ENCODE measurements at regions not wholly inside any gene's neighbourhood (a gene's known extent, or its start where the extent isn't known, plus 50 kb on each side); places are given as distances from the start of the nearest gene placed in this dataset.

- TF ChIP-seq ZNF274 (IDR thresholded peaks at IDR 0.05; ENCODE audit: low read depth, low read length), result no peak
Observed at GRCh38 chr7:138289864-138290263, 170.2 kb upstream of the TRIM24 start (continued).

- no peak overlapping the region for H3K4me3 ChIP-seq (replicated peaks in 1 of 2; ENCODE audit: low read depth in 1 of 2, low read length in 2 of 2)
- no peak for DNase-seq (ENCODE audit: low read depth, low spot score)
- TF ChIP-seq EZH2 (IDR thresholded peaks at IDR 0.05) (no peak), POLR2AphosphoS5 (IDR thresholded peaks at IDR 0.05; ENCODE audit: low read depth, low read length) (no peak), SP1 (IDR thresholded peaks at IDR 0.05; ENCODE audit: low read depth) (no peak), REST (IDR thresholded peaks at IDR 0.05; ENCODE audit: low read depth) (no peak), CBX3 (IDR thresholded peaks at IDR 0.05; ENCODE audit: low read depth) (no peak)
- TF ChIP-seq, protein P1, sequence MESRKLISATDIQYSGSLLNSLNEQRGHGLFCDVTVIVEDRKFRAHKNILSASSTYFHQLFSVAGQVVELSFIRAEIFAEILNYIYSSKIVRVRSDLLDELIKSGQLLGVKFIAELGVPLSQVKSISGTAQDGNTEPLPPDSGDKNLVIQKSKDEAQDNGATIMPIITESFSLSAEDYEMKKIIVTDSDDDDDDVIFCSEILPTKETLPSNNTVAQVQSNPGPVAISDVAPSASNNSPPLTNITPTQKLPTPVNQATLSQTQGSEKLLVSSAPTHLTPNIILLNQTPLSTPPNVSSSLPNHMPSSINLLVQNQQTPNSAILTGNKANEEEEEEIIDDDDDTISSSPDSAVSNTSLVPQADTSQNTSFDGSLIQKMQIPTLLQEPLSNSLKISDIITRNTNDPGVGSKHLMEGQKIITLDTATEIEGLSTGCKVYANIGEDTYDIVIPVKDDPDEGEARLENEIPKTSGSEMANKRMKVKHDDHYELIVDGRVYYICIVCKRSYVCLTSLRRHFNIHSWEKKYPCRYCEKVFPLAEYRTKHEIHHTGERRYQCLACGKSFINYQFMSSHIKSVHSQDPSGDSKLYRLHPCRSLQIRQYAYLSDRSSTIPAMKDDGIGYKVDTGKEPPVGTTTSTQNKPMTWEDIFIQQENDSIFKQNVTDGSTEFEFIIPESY (IDR thresholded peaks at IDR 0.05; ENCODE audit: extremely low read depth, insufficient replicate concordance, low read length), result no peak
- intact Hi-C loops (cut with micrococcal nuclease), result no loop called here
- no peaks in the 10 kb centered on the region for H3K79me2 ChIP-seq (ENCODE audit: insufficient read depth, low read length)
- ATAC-seq, result no peak
- H3K9ac ChIP-seq (ENCODE audit: low read length), result no peak overlapping the region
- CTCF ChIA-PET, result no interaction called here
- peaks cover 0 to 7% of the 10 kb centered on the region in 2 experiments; a peak in 2 of 4 replicates for H3K9me3 ChIP-seq (ENCODE audit: control insufficient read depth in 1 of 2, insufficient read depth in 1 of 2, low read depth in 1 of 2, low read length in 2 of 2)
- no peaks in the 10 kb centered on the region for H3K9me2 ChIP-seq (ENCODE audit: insufficient read depth)
- no peak overlapping the region for H3K27ac ChIP-seq (ENCODE audit: low read depth, low read length)
- no peak overlapping the region for H3K4me2 ChIP-seq (ENCODE audit: low read length)
- POLR2A ChIA-PET, result no interaction called here
- no peak overlapping the region for H2AFZ ChIP-seq (ENCODE audit: low read depth, low read length, poor library complexity, severe bottlenecking)
- H3K27me3 ChIP-seq (ENCODE audit: insufficient read depth, low read length), result no peaks in the 10 kb centered on the region
- RAD21 ChIA-PET (ENCODE audit: low non-redundant PET in 1 of 2, low total read pairs in 2 of 2, uncharacterized antibody in 2 of 2, unreplicated experiment in 2 of 2), result interaction anchor here in 1 of 2 experiments (0.6 kb wide), 1 partner anchor 437 kb away, joined by 3 read pairs; no protein-coding TSS in a partner anchor
- H3K36me3 ChIP-seq (ENCODE audit: control insufficient read depth in 1 of 2, insufficient read depth in 2 of 2, low read length in 2 of 2), result no peaks in the 10 kb centered on the region
- no peaks in the 10 kb centered on the region for H3K4me1 ChIP-seq (ENCODE audit: control insufficient read depth in 1 of 2, insufficient read depth in 2 of 2, low read length in 2 of 2)
- BruUV-seq (replicated peaks), result no TSS peak
- no peaks in the 10 kb centered on the region for H4K20me1 ChIP-seq (ENCODE audit: insufficient read depth)
Observed at GRCh38 chr7:138292951-138293350, 167.1 kb upstream of the TRIM24 start.

Measured in HCT116 (cell line).